C4-2B (cell line): ENCODE measurements at regions not wholly inside any gene's neighbourhood (a gene's known extent, or its start where the extent isn't known, plus 50 kb on each side); places are given as distances from the start of the nearest gene placed in this dataset.

Experiments used
- ZFX ChIP-seq: fragments of 450-650 bp; IDR thresholded peaks from 2 replicates; pipeline ENCODE4 v1.6.1; 2017
- TF ChIP-seq, protein P1 (sequence below): fragments of 450-650 bp; conservative IDR thresholded peaks from 2 replicates; pipeline ENCODE4 v1.5.1; 2017; ENCODE audit warnings: mild to moderate bottlenecking

DNA sequence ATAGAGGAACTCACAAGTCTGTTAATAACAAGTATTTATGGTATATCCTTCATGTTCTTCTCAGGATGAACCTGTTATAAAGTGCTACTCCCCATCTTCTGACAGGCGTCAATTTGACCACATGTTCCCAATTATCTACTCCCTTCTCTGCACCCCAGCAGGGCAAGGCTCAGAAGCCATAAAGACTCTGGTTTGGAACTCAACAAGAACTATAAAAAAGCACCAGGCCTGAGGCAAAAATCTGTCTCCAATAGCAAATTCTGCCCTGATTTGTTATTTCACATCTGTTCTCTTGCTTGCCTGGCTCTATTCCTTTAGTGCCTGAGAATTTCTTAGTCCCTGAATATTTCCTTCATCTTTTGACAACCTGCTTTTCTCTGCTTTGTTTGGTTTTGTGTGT is 618.2 kb upstream of the KIRREL3 start:
- TF ChIP-seq, protein P1, sequence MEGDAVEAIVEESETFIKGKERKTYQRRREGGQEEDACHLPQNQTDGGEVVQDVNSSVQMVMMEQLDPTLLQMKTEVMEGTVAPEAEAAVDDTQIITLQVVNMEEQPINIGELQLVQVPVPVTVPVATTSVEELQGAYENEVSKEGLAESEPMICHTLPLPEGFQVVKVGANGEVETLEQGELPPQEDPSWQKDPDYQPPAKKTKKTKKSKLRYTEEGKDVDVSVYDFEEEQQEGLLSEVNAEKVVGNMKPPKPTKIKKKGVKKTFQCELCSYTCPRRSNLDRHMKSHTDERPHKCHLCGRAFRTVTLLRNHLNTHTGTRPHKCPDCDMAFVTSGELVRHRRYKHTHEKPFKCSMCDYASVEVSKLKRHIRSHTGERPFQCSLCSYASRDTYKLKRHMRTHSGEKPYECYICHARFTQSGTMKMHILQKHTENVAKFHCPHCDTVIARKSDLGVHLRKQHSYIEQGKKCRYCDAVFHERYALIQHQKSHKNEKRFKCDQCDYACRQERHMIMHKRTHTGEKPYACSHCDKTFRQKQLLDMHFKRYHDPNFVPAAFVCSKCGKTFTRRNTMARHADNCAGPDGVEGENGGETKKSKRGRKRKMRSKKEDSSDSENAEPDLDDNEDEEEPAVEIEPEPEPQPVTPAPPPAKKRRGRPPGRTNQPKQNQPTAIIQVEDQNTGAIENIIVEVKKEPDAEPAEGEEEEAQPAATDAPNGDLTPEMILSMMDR = no peak
- no peak for TF ChIP-seq ZFX
